K562 (cell line): ENCODE measurements at regions not wholly inside any gene's neighbourhood (a gene's known extent, or its start where the extent isn't known, plus 50 kb on each side); places are given as distances from the start of the nearest gene placed in this dataset.

Source experiments
- ATAC-seq: fragments of 200-7000 bp; cut with Tn5 transposase; 3 replicates; pipeline ENCODE4 v1.9.1; 2020; ENCODE audit warnings: moderate library complexity
- BruUV-seq: library from RNA; stranded (reverse); fragments of 400-500 nt; replicated peaks from 2 replicates; lab custom pipeline; 2021; lab: Mats Ljungman, UMichigan
- CTCF ChIA-PET: fragments of 300-600 bp; formaldehyde crosslinking; extraction: SDS; loops from one replicate; lab custom pipeline; 2021; ENCODE audit warnings: low intra/inter-chr PET ratio; lab: Yijun Ruan, JAX
- POLR2A ChIA-PET: fragments of 300-600, 350-650 bp; sonication (Branson Sonifier 250); formaldehyde crosslinking; extraction: SDS; loops from one replicate; lab custom pipeline; 2021; ENCODE audit warnings: antibody characterized with exemption, inconsistent platforms; lab: Yijun Ruan, JAX
- DNase-seq, 4 experiments: peaks; one replicate each; pipeline versions ENCODE4 v3.0.0 to v3.0.0-alpha.2; 2011 to 2018; ENCODE audit warnings: low spot score in 3 of 4, mixed read lengths in 3 of 4; ENCODE audit errors: extremely low read depth in 1 of 4
- FAIRE-seq: peaks from 2 replicates; lab custom pipeline; 2011; peaks lifted over from hg19 to GRCh38; lab: Jason Lieb, UNC
- H2AFZ ChIP-seq: 2 replicates; pipeline ENCODE4 v1.6.0; 2011; ENCODE audit warnings: low read depth, low read length, control low read depth, inconsistent platforms
- H3K27ac ChIP-seq: fragments of 200-600 bp; 3 replicates; pipeline ENCODE4 v1.8.0; 2011; ENCODE audit warnings: low read depth, mild to moderate bottlenecking, control low read depth, inconsistent platforms, low read length, moderate library complexity, mixed read lengths; ENCODE audit errors: extremely low read depth
- H3K27me3 ChIP-seq, 2 experiments: fragments of 300-600 bp in 1 of 2; 2 replicates in 1 of 2; 3 replicates in 1 of 2; pipeline versions ENCODE4 v1.6.0 to v1.8.0; 2011; ENCODE audit warnings: inconsistent platforms in 2 of 2, low read length in 2 of 2, mild to moderate bottlenecking in 1 of 2, mixed read lengths in 1 of 2, moderate library complexity in 1 of 2; ENCODE audit not compliant: control insufficient read depth in 2 of 2, insufficient read depth in 2 of 2
- H3K36me3 ChIP-seq: fragments of 300-600 bp; 3 replicates; pipeline ENCODE4 v1.8.0; 2011; ENCODE audit warnings: mild to moderate bottlenecking, low read length, inconsistent platforms; ENCODE audit not compliant: control insufficient read depth, insufficient read depth
- H3K4me1 ChIP-seq, 2 experiments: fragments of 200-600 bp in 1 of 2; replicated peaks in 1 of 2; 2 replicates in 1 of 2; 3 replicates in 1 of 2; pipeline versions ENCODE4 v1.5.1 to v1.8.0; 2011; ENCODE audit warnings: inconsistent platforms in 2 of 2, low read length in 2 of 2, mild to moderate bottlenecking in 1 of 2, mixed read lengths in 1 of 2, moderate library complexity in 1 of 2; ENCODE audit not compliant: control insufficient read depth in 2 of 2, insufficient read depth in 2 of 2
- H3K4me2 ChIP-seq: 2 replicates; pipeline ENCODE4 v1.6.1; 2011; ENCODE audit warnings: low read length, control low read depth, inconsistent platforms, mixed read lengths; ENCODE audit not compliant: insufficient read depth
- H3K4me3 ChIP-seq: fragments of 200-600 bp; sonication (generic), shearing (Covaris generic); 2 replicates; pipeline ENCODE4 v1.5.1; 2016; ENCODE audit warnings: control low read depth, inconsistent platforms
- H3K79me2 ChIP-seq: fragments of 200-600 bp; 3 replicates; pipeline ENCODE4 v1.8.0; 2011; ENCODE audit warnings: low read length, inconsistent platforms; ENCODE audit not compliant: control insufficient read depth, insufficient read depth
- H3K9ac ChIP-seq, 2 experiments: 2 replicates each; pipeline versions ENCODE4 v1.6.0 to v1.6.1; 2011; ENCODE audit warnings: low read depth in 2 of 2, low read length in 2 of 2, control low read depth in 1 of 2, inconsistent platforms in 1 of 2, mild to moderate bottlenecking in 1 of 2, mixed read lengths in 1 of 2; ENCODE audit not compliant: insufficient read depth in 1 of 2
- H3K9me1 ChIP-seq: one replicate; pipeline ENCODE4 v1.6.0; 2011; ENCODE audit warnings: inconsistent platforms, mild to moderate bottlenecking, low read length, moderate library complexity; ENCODE audit not compliant: control insufficient read depth, insufficient read depth
- H3K9me3 ChIP-seq: replicated peaks from 2 replicates; pipeline ENCODE4 v1.5.1; 2011; ENCODE audit warnings: low read depth, low read length, inconsistent platforms; ENCODE audit not compliant: control insufficient read depth, insufficient read depth
- H4K20me1 ChIP-seq: replicated peaks from 2 replicates; pipeline ENCODE4 v1.6.1; 2011; ENCODE audit warnings: low read length, inconsistent platforms, mixed read lengths; ENCODE audit not compliant: control insufficient read depth, insufficient read depth
- BRCA1 ChIP-seq, 2 experiments: fragments of 450-650 bp in 1 of 2; sonication (generic) in 1 of 2; formaldehyde crosslinking in 1 of 2; IDR thresholded peaks; 2 replicates each; pipeline versions ENCODE4 v1.5.0 to v1.6.1; 2017 to 2020; ENCODE audit warnings: mild to moderate bottlenecking in 1 of 2, missing genetic modification reagents in 1 of 2
- CEBPB ChIP-seq: fragments of 450-650 bp; IDR thresholded peaks from 2 replicates; pipeline ENCODE4 v1.6.1; 2016; ENCODE audit warnings: missing genetic modification characterization, missing compliant biosample characterization
- EHMT2 ChIP-seq: fragments of 450-650 bp; IDR thresholded peaks from 2 replicates; pipeline ENCODE4 v1.6.1; 2018; ENCODE audit warnings: antibody characterized with exemption
- ETS2 ChIP-seq: IDR thresholded peaks from 2 replicates; pipeline ENCODE4 v1.6.1; 2016; ENCODE audit warnings: borderline replicate concordance, missing genetic modification characterization, mild to moderate bottlenecking, moderate library complexity, missing compliant biosample characterization; ENCODE audit not compliant: poor library complexity, severe bottlenecking
- MEIS2 ChIP-seq: fragments of 450-650 bp; IDR thresholded peaks from 2 replicates; pipeline ENCODE4 v1.6.1; 2014; ENCODE audit warnings: mild to moderate bottlenecking; ENCODE audit not compliant: partially characterized antibody
- RNF2 ChIP-seq: sonication (generic); IDR thresholded peaks from 2 replicates; pipeline ENCODE4 v1.6.1; 2016
- SMAD2 ChIP-seq: fragments of 150-350 bp; IDR thresholded peaks from 2 replicates; pipeline ENCODE4 v1.6.1; 2014; ENCODE audit warnings: low read depth, mild to moderate bottlenecking, low read length
- SMC3 ChIP-seq: conservative IDR thresholded peaks from 2 replicates; pipeline ENCODE4 v1.6.1; 2011; ENCODE audit warnings: low read depth, low read length, improper control_type of control experiment; ENCODE audit not compliant: insufficient read depth
- ZNF431 ChIP-seq: sonication (generic); formaldehyde crosslinking; IDR thresholded peaks from 2 replicates; pipeline ENCODE4 v1.8.0; 2022; ENCODE audit warnings: mild to moderate bottlenecking, missing genetic modification reagents
- ZNF644 ChIP-seq: fragments of 200-800 bp; sonication (Bioruptor generic); IDR thresholded peaks from 2 replicates; pipeline ENCODE4 v1.6.1; 2016; ENCODE audit warnings: low read depth, missing genetic modification characterization, missing compliant biosample characterization
- WGBS: fragments of 100-300 bp; shearing (Covaris generic); methylation state at CpG from one replicate; pipeline ENCODE4 v1.1.6; 2016; ENCODE audit warnings: low coverage, mixed read lengths; ENCODE audit not compliant: insufficient coverage; ENCODE audit errors: missing lambda C conversion rate; 5-methylcytosine and 5-hydroxymethylcytosine counted together
- in situ Hi-C: fragments of 300-500 bp; cut with MboI; formaldehyde crosslinking; loops from 4 replicates; pipeline ENCODE4 v1.15.0; 2018; ENCODE audit warnings: inconsistent platforms, mixed read lengths
- intact Hi-C: fragments of 100-400 bp; cut with micrococcal nuclease; formaldehyde crosslinking; loops from 2 replicates; pipeline ENCODE4 v1.14.2; 2022
- TF ChIP-seq, protein P1 (sequence below): IDR thresholded peaks from 3 replicates; pipeline ENCODE4 v1.6.1; 2011; ENCODE audit warnings: borderline replicate concordance, mild to moderate bottlenecking; ENCODE audit not compliant: insufficient read length, insufficient read depth
- TF ChIP-seq, protein P2 (sequence below): fragments of 450-650 bp; IDR thresholded peaks from one replicate; pipeline ENCODE4 v1.6.1; 2018; ENCODE audit warnings: mild to moderate bottlenecking, moderate library complexity; ENCODE audit not compliant: partially characterized antibody
- TF ChIP-seq, protein P3 (sequence below), 3 experiments: IDR thresholded peaks in 2 of 3; conservative IDR thresholded peaks in 1 of 3; 2 replicates each; pipeline ENCODE4 v1.5.1; 2011 to 2012; ENCODE audit warnings: low read length in 3 of 3, mild to moderate bottlenecking in 3 of 3, control low read depth in 2 of 3, improper control_type of control experiment in 1 of 3, inconsistent platforms in 1 of 3, low read depth in 1 of 3, mixed read lengths in 1 of 3, moderate library complexity in 1 of 3; ENCODE audit not compliant: insufficient read depth in 2 of 3
- TF ChIP-seq, protein P4 (sequence below), 2 experiments: fragments of 450-650 bp in 1 of 2; sonication (generic) in 1 of 2; formaldehyde crosslinking in 1 of 2; IDR thresholded peaks in 1 of 2; conservative IDR thresholded peaks in 1 of 2; 2 replicates each; pipeline versions ENCODE4 v1.6.1 to v1.8.1; 2016 to 2023; ENCODE audit warnings: mild to moderate bottlenecking in 2 of 2, moderate library complexity in 2 of 2, inconsistent platforms in 1 of 2, missing genetic modification reagents in 1 of 2

DNA sequence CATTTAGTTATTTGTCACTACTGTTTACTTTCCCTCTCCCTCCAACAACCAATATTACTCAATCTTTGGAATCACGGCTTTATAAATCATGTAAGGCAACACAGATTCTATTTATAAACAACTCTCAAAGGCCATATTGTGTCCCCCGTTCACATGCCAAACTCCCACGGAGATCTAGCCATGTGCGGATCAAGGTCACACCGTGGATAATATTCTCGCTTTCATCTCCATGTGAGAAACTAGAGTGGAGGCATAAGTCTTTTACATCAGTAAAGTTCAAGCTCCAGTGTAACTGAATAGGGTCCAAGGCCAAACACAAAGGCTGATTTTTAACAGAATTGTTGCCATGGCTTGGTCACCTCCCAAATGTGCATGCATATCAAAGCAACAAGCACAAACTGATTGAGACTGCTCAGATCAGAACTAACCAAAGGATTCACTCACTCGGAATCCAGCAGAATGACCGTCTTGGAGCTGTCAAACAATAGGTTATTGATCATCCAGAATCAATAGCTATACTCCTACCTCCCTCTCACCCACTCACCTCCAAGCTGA, 569.5 kb upstream of the LRRN3 start (continued):
- TF ChIP-seq, protein P1, sequence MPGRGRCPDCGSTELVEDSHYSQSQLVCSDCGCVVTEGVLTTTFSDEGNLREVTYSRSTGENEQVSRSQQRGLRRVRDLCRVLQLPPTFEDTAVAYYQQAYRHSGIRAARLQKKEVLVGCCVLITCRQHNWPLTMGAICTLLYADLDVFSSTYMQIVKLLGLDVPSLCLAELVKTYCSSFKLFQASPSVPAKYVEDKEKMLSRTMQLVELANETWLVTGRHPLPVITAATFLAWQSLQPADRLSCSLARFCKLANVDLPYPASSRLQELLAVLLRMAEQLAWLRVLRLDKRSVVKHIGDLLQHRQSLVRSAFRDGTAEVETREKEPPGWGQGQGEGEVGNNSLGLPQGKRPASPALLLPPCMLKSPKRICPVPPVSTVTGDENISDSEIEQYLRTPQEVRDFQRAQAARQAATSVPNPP: no peak
- TF ChIP-seq, protein P2, sequence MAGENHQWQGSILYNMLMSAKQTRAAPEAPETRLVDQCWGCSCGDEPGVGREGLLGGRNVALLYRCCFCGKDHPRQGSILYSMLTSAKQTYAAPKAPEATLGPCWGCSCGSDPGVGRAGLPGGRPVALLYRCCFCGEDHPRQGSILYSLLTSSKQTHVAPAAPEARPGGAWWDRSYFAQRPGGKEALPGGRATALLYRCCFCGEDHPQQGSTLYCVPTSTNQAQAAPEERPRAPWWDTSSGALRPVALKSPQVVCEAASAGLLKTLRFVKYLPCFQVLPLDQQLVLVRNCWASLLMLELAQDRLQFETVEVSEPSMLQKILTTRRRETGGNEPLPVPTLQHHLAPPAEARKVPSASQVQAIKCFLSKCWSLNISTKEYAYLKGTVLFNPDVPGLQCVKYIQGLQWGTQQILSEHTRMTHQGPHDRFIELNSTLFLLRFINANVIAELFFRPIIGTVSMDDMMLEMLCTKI: no peak
- TF ChIP-seq CEBPB (tag) (no peak), ZNF644 (tag) (no peak), ZNF431 (no peak), SMAD2 (no peak), EHMT2 (no peak)

DNA sequence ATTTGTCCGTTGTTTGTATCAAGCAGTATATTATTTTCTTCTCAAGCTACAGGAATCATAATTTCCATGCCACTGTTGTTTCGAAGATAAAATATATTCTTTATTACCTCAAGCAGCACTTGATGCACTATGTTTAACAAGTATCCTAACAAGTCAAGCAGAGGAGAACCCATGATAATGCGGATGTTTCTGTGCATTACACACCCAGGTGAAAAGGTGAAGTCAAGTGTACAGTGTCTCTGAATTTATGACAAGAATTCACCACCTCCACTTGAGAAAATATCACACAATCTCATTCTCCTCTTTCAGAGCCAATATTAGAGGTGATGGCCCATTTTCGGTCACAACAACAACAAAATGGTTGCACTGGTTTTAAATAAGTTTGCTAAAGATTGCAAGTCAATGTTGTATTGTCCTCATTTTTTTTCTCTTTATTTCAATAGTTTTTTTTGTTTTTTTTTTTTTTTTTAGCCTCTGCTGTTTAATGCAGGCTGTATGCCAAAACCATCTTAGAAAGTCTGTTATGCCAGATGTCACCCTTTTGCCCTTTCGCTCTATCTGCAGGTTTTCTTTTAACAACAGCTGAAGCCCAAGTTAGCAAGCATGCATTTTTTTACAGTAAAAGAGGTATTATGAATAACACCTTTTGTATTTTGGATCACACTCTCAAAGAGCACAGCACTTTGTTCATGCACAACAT, 568.7 kb upstream of the LRRN3 start:
- H3K4me2 ChIP-seq: no peak overlapping the region
- ChIA-PET CTCF (interaction anchor here (0.5 kb wide), 1 partner anchor 577 kb away, joined by 4 read pairs; no protein-coding TSS in a partner anchor), POLR2A (no interaction called here)
- no peak for TF ChIP-seq RNF2
- no peak for TF ChIP-seq BRCA1 (IDR thresholded peaks at IDR 0.05)
- no peak for TF ChIP-seq BRCA1 (CRISPR knock-in tag; IDR thresholded peaks at IDR 0.05)
- TF ChIP-seq, protein P3, sequence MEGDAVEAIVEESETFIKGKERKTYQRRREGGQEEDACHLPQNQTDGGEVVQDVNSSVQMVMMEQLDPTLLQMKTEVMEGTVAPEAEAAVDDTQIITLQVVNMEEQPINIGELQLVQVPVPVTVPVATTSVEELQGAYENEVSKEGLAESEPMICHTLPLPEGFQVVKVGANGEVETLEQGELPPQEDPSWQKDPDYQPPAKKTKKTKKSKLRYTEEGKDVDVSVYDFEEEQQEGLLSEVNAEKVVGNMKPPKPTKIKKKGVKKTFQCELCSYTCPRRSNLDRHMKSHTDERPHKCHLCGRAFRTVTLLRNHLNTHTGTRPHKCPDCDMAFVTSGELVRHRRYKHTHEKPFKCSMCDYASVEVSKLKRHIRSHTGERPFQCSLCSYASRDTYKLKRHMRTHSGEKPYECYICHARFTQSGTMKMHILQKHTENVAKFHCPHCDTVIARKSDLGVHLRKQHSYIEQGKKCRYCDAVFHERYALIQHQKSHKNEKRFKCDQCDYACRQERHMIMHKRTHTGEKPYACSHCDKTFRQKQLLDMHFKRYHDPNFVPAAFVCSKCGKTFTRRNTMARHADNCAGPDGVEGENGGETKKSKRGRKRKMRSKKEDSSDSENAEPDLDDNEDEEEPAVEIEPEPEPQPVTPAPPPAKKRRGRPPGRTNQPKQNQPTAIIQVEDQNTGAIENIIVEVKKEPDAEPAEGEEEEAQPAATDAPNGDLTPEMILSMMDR (IDR thresholded peaks at IDR 0.05 in 2 of 3, conservative IDR thresholded peaks at IDR 0.05 in 1 of 3; ENCODE audit: insufficient read depth in 2 of 3, low read depth in 1 of 3, low read length in 3 of 3): no peak
- no peak for TF ChIP-seq ETS2 (tag)
- no peak for TF ChIP-seq SMC3
- TF ChIP-seq MEIS2: no peak
- TF ChIP-seq, protein P4, sequence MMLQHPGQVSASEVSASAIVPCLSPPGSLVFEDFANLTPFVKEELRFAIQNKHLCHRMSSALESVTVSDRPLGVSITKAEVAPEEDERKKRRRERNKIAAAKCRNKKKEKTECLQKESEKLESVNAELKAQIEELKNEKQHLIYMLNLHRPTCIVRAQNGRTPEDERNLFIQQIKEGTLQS (IDR thresholded peaks at IDR 0.05): no peak
- TF ChIP-seq, protein P4 (CRISPR knock-in tag; conservative IDR thresholded peaks at IDR 0.05): no peak

More for the DNA sequence above, 568.7 kb upstream of the LRRN3 start:
- no peaks in the 10 kb centered on the region for H3K36me3 ChIP-seq
- WGBS: 3% methylated on average over 5 of the region's 5 CpGs
- no peak for DNase-seq
- no TSS peak for BruUV-seq
- H3K4me1 ChIP-seq: no peaks in the 10 kb centered on the region
- H4K20me1 ChIP-seq: no peaks in the 10 kb centered on the region
- no peaks in the 10 kb centered on the region for H3K79me2 ChIP-seq
- no peak overlapping the region for H3K9ac ChIP-seq
- in situ Hi-C loops (no loop called here), intact Hi-C loops (no loop called here)
- H2AFZ ChIP-seq: no peak overlapping the region
- H3K27me3 ChIP-seq: no peaks in the 10 kb centered on the region
- no peak for FAIRE-seq
- H3K27ac ChIP-seq: no peak overlapping the region
- no peaks in the 10 kb centered on the region for H3K9me1 ChIP-seq
- no peak for ATAC-seq
- no peaks in the 10 kb centered on the region for H3K9me3 ChIP-seq
- H3K4me3 ChIP-seq: no peak overlapping the region
